Hematopoietic multipotent progenitor cell treated with erythropoietin and hydrocortisone succinate and interleukin-3 and kit ligand, for 6 days (in vitro differentiated cells): ENCODE measurements at regions not wholly inside any gene's neighbourhood (a gene's known extent, or its start where the extent isn't known, plus 50 kb on each side); places are given as distances from the start of the nearest gene placed in this dataset.
"Not testable (repeated sequence)": the region's sequence is repeated elsewhere in the genome, so short reads cannot be mapped to it uniquely, and the experiment has no call there.

Source experiments
- DNase-seq: peaks from one replicate; pipeline ENCODE4 v3.0.0-alpha.2; 2015

- DNase-seq = no peak
These were observed 1465.7 kb upstream of the DIAPH2 start for GRCh38 chrX:95218976-95219375.

- DNase-seq = no peak
These were observed 1436.3 kb upstream of the DIAPH2 start for GRCh38 chrX:95248386-95248785.

GRCh38 chrX:95290455-95290854, 1394.2 kb upstream of the DIAPH2 start:
- DNase-seq = no peak

GRCh38 chrX:95291561-95291960, 1393.1 kb upstream of the DIAPH2 start:
- DNase-seq = no peak

GRCh38 chrX:95318882-95319281, 1365.8 kb upstream of the DIAPH2 start:
- peak; percentile 17 for DNase-seq

GRCh38 chrX:95325185-95325584, 1359.5 kb upstream of the DIAPH2 start:
- DNase-seq = no peak

- DNase-seq = no peak
These were observed 1354.3 kb upstream of the DIAPH2 start for GRCh38 chrX:95330292-95330691.

- DNase-seq = no peak
These were observed 1352.1 kb upstream of the DIAPH2 start for GRCh38 chrX:95332530-95332929.

GRCh38 chrX:95346856-95347255, 1337.8 kb upstream of the DIAPH2 start:
- peak; percentile 2 for DNase-seq

- DNase-seq = no peak
These were observed 1333.7 kb upstream of the DIAPH2 start for GRCh38 chrX:95350774-95351488.

GRCh38 chrX:95367286-95367685, 1317.4 kb upstream of the DIAPH2 start:
- no peak for DNase-seq

GRCh38 chrX:95382799-95383198, 1301.8 kb upstream of the DIAPH2 start:
- DNase-seq = no peak

- DNase-seq = no peak
These were observed 1300.9 kb upstream of the DIAPH2 start for GRCh38 chrX:95383778-95384177.

GRCh38 chrX:95427389-95427788, 1257.3 kb upstream of the DIAPH2 start:
- no peak for DNase-seq

GRCh38 chrX:95435198-95435597, 1249.4 kb upstream of the DIAPH2 start:
- no peak for DNase-seq

GRCh38 chrX:95441836-95442235, 1242.8 kb upstream of the DIAPH2 start:
- no peak for DNase-seq

GRCh38 chrX:95484781-95485180, 1199.9 kb upstream of the DIAPH2 start:
- no peak for DNase-seq

- no peak for DNase-seq
These were observed 1178.9 kb upstream of the DIAPH2 start for GRCh38 chrX:95505721-95506120.

- DNase-seq = no peak
These were observed 1175.2 kb upstream of the DIAPH2 start for GRCh38 chrX:95509474-95509873.

- DNase-seq = not testable (repeated sequence)
These were observed 1160.6 kb upstream of the DIAPH2 start for GRCh38 chrX:95524018-95524417.

- no peak for DNase-seq
These were observed 1148.5 kb upstream of the DIAPH2 start for GRCh38 chrX:95536111-95536510.

- no peak for DNase-seq
These were observed 1148.0 kb upstream of the DIAPH2 start for GRCh38 chrX:95536661-95537060.

- peak; percentile 1 for DNase-seq
These were observed 1145.6 kb upstream of the DIAPH2 start for GRCh38 chrX:95539041-95539440.

GRCh38 chrX:95549552-95549951, 1135.1 kb upstream of the DIAPH2 start:
- DNase-seq = not testable (repeated sequence)

- DNase-seq = no peak
These were observed 1099.3 kb upstream of the DIAPH2 start for GRCh38 chrX:95585321-95585720.
